GM03348 (cell line): ENCODE measurements at regions not wholly inside any gene's neighbourhood (a gene's known extent, or its start where the extent isn't known, plus 50 kb on each side); places are given as distances from the start of the nearest gene placed in this dataset.
"Not testable (repeated sequence)": the region's sequence is repeated elsewhere in the genome, so short reads cannot be mapped to it uniquely, and the experiment has no call there.

Source experiments
- DNase-seq: peaks from one replicate; pipeline ENCODE4 v3.0.0; 2012; ENCODE audit warnings: low spot score

- no peak for DNase-seq
Observed at GRCh38 chr2:176573612-176574483, 304.6 kb downstream of the MTX2 start.

GRCh38 chr2:176574484-176575236, 305.4 kb downstream of the MTX2 start:
- no peak for DNase-seq

GRCh38 chr2:176575237-176575744, 306.0 kb downstream of the MTX2 start:
- DNase-seq, result no peak

GRCh38 chr2:176577054-176577453, 307.8 kb downstream of the MTX2 start:
- DNase-seq, result no peak

DNA sequence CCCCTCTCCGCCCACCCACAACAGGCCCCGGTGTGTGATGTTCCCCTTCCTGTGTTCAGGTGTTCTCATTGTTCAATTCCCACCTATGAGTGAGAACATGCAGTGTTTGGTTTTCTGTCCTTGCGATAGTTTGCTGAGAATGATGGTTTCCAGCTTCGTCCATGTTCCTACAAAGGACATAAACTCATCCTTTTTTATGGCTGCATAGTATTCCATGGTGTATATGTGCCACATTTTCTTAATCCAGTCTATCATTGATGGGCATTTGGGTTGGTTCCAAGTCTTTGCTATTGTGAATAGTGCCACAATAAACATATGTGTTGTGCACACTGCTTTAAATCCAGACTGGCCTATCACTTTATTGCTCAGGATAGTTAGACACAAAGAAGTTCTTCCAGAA, 309.1 kb downstream of the MTX2 start:
- DNase-seq, result not testable (repeated sequence)

DNA sequence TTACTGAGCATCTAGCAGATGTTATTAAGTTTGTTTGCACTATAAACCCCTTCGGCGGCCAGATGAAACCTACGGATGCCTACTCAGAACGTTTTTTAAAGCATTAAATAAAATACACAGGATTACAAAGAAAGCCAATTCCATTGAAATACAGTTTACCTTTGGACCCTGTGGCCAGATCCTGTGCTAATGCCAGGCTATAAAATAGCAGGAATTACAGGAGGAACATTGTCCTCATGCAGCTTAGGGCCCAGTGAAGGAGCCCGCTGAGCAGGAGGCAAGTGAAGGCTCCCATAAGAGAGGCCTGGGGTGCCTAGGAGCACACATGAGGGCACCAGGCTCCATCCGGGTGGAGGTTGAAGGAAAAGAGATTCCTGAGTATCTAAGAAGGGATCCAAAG, 310.4 kb downstream of the MTX2 start:
- no peak for DNase-seq

- DNase-seq, result no peak
Observed at GRCh38 chr2:176581557-176582165, 312.4 kb downstream of the MTX2 start.

- no peak for DNase-seq
Observed at GRCh38 chr2:176582176-176582575, 312.9 kb downstream of the MTX2 start.

GRCh38 chr2:176582990-176583481, 313.8 kb downstream of the MTX2 start:
- DNase-seq, result peak; percentile 73

DNA sequence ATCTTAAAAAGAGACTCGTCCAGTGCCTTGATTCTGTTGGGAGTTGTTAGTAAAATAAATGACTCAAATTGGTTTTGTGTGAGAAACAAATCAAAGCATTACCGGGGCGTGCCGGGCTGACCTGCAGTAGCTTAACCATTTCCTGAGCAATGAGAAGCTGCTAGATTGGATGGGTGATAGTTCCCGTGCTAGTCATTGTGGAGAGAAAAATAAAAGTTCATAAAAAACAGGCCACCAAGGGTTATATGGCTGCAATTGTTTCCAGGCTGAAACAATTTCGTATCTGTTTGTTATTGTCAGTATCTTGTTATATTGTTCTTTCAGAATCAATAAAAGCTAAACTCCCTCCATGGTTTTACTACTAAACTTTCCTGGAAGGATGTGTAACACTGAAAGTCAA, 314.4 kb downstream of the MTX2 start:
- no peak for DNase-seq

- peak; percentile 26 for DNase-seq
Observed at GRCh38 chr2:176584333-176584732, 315.1 kb downstream of the MTX2 start.

GRCh38 chr2:176585291-176585690, 316.0 kb downstream of the MTX2 start:
- no peak for DNase-seq

- DNase-seq, result no peak
Observed at GRCh38 chr2:176585791-176586190, 316.5 kb downstream of the MTX2 start.

- DNase-seq, result no peak
Observed at GRCh38 chr2:176589287-176589686, 320.0 kb downstream of the MTX2 start.

- no peak for DNase-seq
Observed at GRCh38 chr2:176589825-176590440, 320.7 kb downstream of the MTX2 start.

GRCh38 chr2:176592216-176592615, 323.0 kb downstream of the MTX2 start:
- DNase-seq, result no peak

DNA sequence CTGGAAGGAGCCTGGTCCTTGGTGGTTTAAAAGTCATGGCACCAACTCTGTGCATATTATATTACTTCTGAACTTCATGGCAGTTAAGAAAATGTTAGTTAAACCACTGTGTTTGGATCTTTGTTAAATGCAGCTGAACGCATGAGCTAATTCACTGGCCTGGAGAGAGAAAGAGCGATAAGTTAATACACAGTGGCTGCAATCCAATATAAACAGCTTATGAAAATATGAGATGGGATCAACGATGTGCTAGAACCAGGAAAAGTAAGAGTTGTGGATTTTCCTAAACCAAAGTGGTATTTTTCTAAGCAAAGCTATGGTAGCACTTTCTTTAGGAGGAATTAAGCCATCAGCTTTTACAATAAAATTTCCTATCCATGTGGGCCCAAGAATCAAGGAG, 326.7 kb downstream of the MTX2 start:
- DNase-seq, result no peak

GRCh38 chr2:176597916-176598315, 328.7 kb downstream of the MTX2 start:
- no peak for DNase-seq

- no peak for DNase-seq
Observed at GRCh38 chr2:176598351-176598750, 329.1 kb downstream of the MTX2 start.

DNA sequence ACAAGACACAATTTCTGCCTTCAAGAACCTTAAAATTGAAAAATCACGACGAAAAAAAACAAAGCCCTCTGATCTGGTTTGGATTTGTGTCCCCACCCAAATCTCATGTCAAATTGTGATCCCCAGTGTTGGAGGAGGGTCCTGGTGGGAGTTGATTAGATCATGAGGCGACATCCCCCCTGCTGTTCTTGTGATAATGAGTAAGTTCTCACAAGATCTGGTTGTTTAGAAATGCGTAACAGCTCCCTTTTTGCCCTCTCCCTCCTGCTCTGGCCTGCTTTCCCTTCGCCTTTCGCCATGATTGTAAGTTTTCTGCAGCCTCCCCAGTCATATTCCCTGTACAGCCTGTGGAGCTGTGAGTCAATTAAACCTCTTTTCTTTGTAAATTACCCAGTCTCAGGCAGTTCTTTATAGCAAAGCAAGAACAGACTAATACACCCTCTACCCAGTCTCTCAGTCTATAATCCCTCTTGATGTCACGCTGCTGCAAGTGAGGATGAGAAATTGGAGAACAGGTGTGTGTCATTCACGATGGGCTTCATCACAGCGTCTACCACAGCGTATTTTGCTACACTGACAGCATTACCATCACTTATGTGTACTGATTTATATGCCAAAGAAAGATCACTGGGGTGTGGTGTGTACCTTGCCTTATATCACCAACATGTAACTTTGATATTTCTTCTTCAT, 330.7 kb downstream of the MTX2 start:
- no peak for DNase-seq

GRCh38 chr2:176601066-176601465, 331.8 kb downstream of the MTX2 start:
- DNase-seq, result no peak
